Right forelimb (tissue), 1 donor: ENCODE measurements at regions not wholly inside any gene's neighbourhood (a gene's known extent, or its start where the extent isn't known, plus 50 kb on each side); places are given as distances from the start of the nearest gene placed in this dataset.

Experiments
- DNase-seq: peaks from one replicate; pipeline ENCODE4 v3.0.0-alpha.2; 2018

- no peak for DNase-seq
Observed at GRCh38 chr3:188080091-188080490, 73.9 kb upstream of the LPP start.

GRCh38 chr3:188082031-188082430 is 71.9 kb upstream of the LPP start:
- no peak for DNase-seq

- DNase-seq = no peak
Observed at GRCh38 chr3:188082450-188082849, 71.5 kb upstream of the LPP start.

GRCh38 chr3:188083011-188083410 is 70.9 kb upstream of the LPP start:
- DNase-seq = no peak

- no peak for DNase-seq
Observed at GRCh38 chr3:188084752-188085583, 69.0 kb upstream of the LPP start.

- DNase-seq = no peak
Observed at GRCh38 chr3:188085584-188086560, 68.1 kb upstream of the LPP start.

GRCh38 chr3:188088948-188089685 is 64.8 kb upstream of the LPP start:
- no peak for DNase-seq

- no peak for DNase-seq
Observed at GRCh38 chr3:188090620-188091309, 63.2 kb upstream of the LPP start.

GRCh38 chr3:188091746-188092145 is 62.2 kb upstream of the LPP start:
- no peak for DNase-seq

GRCh38 chr3:188092648-188093047 is 61.3 kb upstream of the LPP start:
- DNase-seq = no peak

GRCh38 chr3:188095431-188095830 is 58.5 kb upstream of the LPP start:
- DNase-seq = no peak

GRCh38 chr3:188097791-188098190 is 56.2 kb upstream of the LPP start:
- DNase-seq = no peak

GRCh38 chr3:188099907-188100306 is 54.0 kb upstream of the LPP start:
- no peak for DNase-seq

GRCh38 chr3:188102861-188103547 is 51.0 kb upstream of the LPP start:
- no peak for DNase-seq

GRCh38 chr3:188104050-188104449 is 49.9 kb upstream of the LPP start:
- no peak for DNase-seq
